ENCODE measurements at regions not wholly inside any gene's neighbourhood (a gene's known extent, or its start where the extent isn't known, plus 50 kb on each side); places are given as distances from the start of the nearest gene placed in this dataset.
"Not testable (repeated sequence)": the region's sequence is repeated elsewhere in the genome, so short reads cannot be mapped to it uniquely, and the experiment has no call there.

GRCh38 chr1:100597061-100597741, 59.3 kb downstream of the GPR88 start:
- DNase-seq (ENCODE audit: low spot score), result no peak

GRCh38 chr1:100597784-100598183, 59.8 kb downstream of the GPR88 start:
- DNase-seq (ENCODE audit: low spot score), result no peak

- DNase-seq (ENCODE audit: low spot score), result not testable (repeated sequence)
Measured at GRCh38 chr1:100600377-100600776, 62.4 kb downstream of the GPR88 start.

- not testable (repeated sequence) for DNase-seq (ENCODE audit: low spot score)
Measured at GRCh38 chr1:100602028-100602427, 64.1 kb downstream of the GPR88 start.

- DNase-seq (ENCODE audit: low spot score), result no peak
Measured at GRCh38 chr1:100604372-100604771, 66.4 kb downstream of the GPR88 start.

- peak; percentile 14 for DNase-seq (ENCODE audit: low spot score)
Measured at GRCh38 chr1:100606438-100606837, 68.5 kb downstream of the GPR88 start.

GRCh38 chr1:100607628-100608240, 69.8 kb downstream of the GPR88 start:
- no peak for DNase-seq (ENCODE audit: low spot score)

GRCh38 chr1:100609849-100610248, 71.9 kb downstream of the GPR88 start:
- no peak for DNase-seq (ENCODE audit: low spot score)

GRCh38 chr1:100611086-100611485, 73.1 kb downstream of the GPR88 start:
- no peak for DNase-seq (ENCODE audit: low spot score)

- no peak for DNase-seq (ENCODE audit: low spot score)
Measured at GRCh38 chr1:100612540-100612939, 74.6 kb downstream of the GPR88 start.

- DNase-seq (ENCODE audit: low spot score), result no peak
Measured at GRCh38 chr1:100613817-100614559, 76.0 kb downstream of the GPR88 start.

GRCh38 chr1:100614570-100614969, 76.6 kb downstream of the GPR88 start:
- DNase-seq (ENCODE audit: low spot score), result no peak

- no peak for DNase-seq (ENCODE audit: low spot score)
Measured at GRCh38 chr1:100615686-100616085, 77.7 kb downstream of the GPR88 start.

GRCh38 chr1:100616121-100616621, 78.2 kb downstream of the GPR88 start:
- no peak for DNase-seq (ENCODE audit: low spot score)

- no peak for DNase-seq (ENCODE audit: low spot score)
Measured at GRCh38 chr1:100622037-100622436, 84.1 kb downstream of the GPR88 start.

- DNase-seq (ENCODE audit: low spot score), result no peak
Measured at GRCh38 chr1:100622506-100622905, 84.6 kb downstream of the GPR88 start.

- DNase-seq (ENCODE audit: low spot score), result no peak
Measured at GRCh38 chr1:100622966-100623762, 85.2 kb downstream of the GPR88 start.

- no peak for DNase-seq (ENCODE audit: low spot score)
Measured at GRCh38 chr1:100624886-100625610, 87.1 kb downstream of the GPR88 start.

- no peak for DNase-seq (ENCODE audit: low spot score)
Measured at GRCh38 chr1:100626397-100626796, 88.5 kb downstream of the GPR88 start.

GRCh38 chr1:100627054-100627716, 89.2 kb downstream of the GPR88 start:
- no peak for DNase-seq (ENCODE audit: low spot score)

- DNase-seq (ENCODE audit: low spot score), result no peak
Measured at GRCh38 chr1:100627936-100628335, 90.0 kb downstream of the GPR88 start.

Measured in CD4-positive, alpha-beta T cell treated with Interleukin-15 for 4 hours (primary cell).